Fibroblast of skin of abdomen (primary cell): ENCODE measurements at regions not wholly inside any gene's neighbourhood (a gene's known extent, or its start where the extent isn't known, plus 50 kb on each side); places are given as distances from the start of the nearest gene placed in this dataset.
"Not testable (repeated sequence)": the region's sequence is repeated elsewhere in the genome, so short reads cannot be mapped to it uniquely, and the experiment has no call there.

Experiments
- DNase-seq: peaks from one replicate; pipeline ENCODE4 v3.0.0-alpha.2; 2013

- DNase-seq, result no peak
Observed at GRCh38 chr7:153224890-153225289, 465.3 kb downstream of the ACTR3B start.

GRCh38 chr7:153245136-153245535, 485.6 kb downstream of the ACTR3B start:
- DNase-seq, result not testable (repeated sequence)

GRCh38 chr7:153245809-153246208, 486.3 kb downstream of the ACTR3B start:
- DNase-seq, result no peak

DNA sequence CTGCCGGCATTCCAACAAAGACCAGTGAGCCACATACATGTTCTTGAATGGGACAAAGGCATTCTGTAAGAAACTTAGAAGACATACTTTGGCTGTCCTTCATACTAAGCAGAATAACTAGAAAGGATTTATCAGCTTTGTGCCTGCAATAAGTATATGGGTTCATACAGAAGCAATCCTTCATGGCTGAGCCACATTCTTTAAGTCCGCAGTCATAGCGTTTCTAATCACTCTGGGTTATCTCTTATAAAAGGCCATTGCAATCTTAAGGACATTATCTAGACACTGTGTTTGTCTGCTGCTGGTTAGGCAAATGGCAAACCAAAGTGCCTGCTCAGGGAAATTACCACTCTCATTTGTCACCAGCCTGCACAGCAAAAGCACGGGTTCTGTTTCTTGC, 488.4 kb downstream of the ACTR3B start:
- no peak for DNase-seq

DNA sequence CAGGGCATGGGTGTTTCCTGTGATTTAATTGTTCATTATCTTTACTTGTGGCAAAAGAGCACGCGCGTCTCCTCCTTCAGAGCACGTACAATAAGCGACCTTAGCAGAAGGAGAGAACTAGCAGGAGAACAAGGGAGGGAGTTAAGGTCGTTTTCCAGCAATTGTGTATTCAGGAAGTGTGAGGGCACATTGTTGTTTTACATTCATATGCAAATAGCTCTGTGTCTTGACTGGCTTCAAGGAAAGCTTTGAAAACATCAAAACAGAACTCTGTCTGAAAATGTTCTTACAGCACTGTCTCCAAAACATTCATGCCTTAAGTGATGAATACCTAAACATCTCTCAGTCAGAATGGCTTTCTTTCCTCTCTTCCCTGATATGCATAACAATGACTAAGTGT, 499.1 kb downstream of the ACTR3B start:
- DNase-seq, result no peak

- no peak for DNase-seq
Observed at GRCh38 chr7:153276394-153276793, 516.8 kb downstream of the ACTR3B start.

DNA sequence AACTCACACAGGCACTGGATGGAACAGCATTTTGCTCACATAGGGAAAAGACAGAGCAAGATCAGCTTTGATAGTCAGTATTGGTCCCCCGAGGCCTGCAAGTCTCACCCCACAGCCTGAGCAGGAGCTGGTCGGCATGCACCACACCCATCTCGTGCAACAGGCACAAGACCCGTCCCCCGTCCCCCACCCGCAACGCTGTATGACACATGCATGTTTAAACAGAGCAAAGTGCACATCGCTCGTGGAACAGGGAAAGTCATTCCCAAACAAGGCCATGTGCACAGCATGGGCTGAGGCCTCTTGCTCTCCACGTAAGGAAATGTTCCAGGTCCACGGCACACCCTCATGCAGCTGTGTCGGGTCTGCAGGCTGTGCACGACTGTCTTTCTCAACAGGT, 527.2 kb downstream of the ACTR3B start:
- DNase-seq, result no peak

- no peak for DNase-seq
Observed at GRCh38 chr7:153290066-153290465, 530.5 kb downstream of the ACTR3B start.

GRCh38 chr7:153297141-153297540, 537.6 kb downstream of the ACTR3B start:
- no peak for DNase-seq

GRCh38 chr7:153301936-153302335, 542.4 kb downstream of the ACTR3B start:
- no peak for DNase-seq

DNA sequence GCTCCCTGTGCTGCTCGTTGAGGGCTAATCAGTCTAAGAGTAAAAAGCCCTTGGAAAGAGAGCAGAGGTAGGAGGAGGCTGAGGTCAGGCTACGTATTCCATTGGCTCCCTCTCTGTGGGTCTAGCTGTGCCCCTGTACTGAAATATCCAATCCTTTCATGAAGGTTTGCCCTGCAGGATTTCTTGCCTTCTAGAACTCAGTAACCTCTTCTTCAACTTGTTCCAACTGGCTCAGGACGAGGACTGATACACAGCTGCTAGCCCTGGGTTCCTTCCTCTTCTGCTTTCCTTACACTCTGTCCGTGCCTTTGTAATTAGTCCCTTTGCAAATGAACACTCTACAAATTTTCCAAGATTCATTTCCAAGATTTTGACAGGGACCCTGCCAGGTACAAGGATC, 560.5 kb downstream of the ACTR3B start:
- DNase-seq, result no peak

DNA sequence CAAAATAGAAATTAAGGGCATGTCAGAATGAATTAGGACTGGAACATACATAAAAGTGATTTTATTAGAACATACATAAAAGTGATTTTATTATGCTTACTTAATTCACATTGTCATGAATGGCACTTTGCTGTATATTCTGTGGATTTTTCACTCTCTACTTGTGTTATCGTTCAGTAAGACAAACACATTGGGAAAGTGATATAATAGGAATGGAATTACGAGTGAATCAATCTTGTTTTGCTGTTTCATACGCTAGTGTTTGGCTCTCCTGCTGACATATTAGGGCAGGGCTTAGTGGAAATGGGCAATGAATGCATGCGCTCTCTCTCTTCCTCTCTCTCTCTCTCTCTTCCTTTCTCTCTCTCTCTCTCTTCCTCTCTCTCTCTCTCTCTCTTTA, 561.1 kb downstream of the ACTR3B start:
- no peak for DNase-seq

DNA sequence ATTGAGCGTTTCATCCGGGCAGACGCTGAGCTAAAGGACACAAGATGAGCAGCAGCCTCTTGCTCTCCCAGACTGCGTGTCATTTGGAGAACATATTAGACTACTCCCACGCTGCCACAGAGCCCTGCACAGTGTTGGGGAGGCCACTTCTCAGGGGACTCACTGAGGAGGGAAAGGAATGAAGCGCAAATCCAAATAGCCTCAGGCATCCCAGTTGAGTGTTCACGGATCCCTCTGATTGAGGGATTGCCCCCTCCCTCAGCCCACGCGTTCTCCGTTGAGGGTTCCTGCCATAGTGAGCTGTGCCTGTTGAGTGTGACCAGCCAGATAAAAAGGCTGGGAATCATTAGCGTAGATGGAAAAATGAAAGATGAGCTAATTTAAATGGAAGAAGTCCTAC, 563.4 kb downstream of the ACTR3B start:
- DNase-seq, result no peak

DNA sequence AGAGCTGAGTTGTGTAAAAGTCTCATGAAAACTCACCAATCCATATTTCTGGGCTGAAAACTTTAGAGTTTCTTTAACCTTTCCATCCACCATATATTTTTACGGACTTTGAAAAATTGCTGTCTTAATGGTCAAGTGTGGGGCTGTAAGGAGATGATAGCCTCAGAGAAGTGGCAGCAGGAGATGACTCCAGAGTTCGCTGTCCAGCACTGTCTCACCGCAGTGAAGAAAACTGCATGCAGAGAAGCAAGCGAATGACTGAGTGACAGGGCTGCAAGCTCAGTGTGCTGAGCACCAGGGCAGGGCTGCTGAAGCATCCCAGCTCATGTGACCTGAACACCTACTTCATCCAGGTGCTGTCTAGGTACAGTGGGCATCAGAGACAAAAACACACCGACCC, 564.5 kb downstream of the ACTR3B start:
- no peak for DNase-seq

GRCh38 chr7:153327683-153328082, 568.1 kb downstream of the ACTR3B start:
- no peak for DNase-seq

DNA sequence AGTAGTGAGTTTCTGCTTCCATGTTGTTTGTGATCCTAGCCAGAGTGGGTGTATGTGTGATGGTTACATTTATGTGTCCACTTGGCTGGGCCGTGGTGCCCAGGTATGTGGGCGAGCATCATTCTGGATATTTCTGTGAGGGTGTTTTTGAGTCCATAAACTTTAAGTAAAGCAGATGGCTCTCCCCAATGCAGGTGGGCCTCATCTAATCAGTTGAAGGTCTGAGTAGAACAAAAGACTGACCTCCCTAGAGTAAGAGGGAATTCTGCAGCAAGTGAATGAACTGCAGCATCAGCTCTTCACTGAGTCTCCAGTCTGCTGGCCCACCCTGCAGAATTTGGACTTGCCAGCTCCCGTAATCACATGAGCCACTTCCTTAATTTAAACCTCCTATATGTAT, 571.9 kb downstream of the ACTR3B start:
- DNase-seq, result no peak

GRCh38 chr7:153354071-153354470, 594.5 kb downstream of the ACTR3B start:
- no peak for DNase-seq

DNA sequence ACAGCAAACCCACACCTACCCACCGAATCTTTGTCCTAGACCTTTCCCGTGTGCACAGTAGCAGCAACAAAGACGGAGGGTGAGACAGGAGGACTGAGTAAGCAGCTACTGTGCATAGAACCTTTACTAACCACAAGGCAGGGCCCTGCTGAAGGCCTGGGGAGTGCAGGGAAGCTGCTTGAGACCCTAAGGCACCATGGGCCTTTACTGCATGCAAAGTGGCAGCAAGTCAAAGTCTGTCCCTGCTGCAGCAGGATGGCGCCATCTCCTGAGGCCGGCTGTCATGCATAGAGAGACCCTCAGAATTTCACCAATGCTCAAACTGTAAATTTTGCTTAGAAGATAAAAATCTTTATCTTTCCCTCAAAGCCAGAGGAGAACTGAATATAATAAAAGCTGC, 610.5 kb downstream of the ACTR3B start:
- no peak for DNase-seq

DNA sequence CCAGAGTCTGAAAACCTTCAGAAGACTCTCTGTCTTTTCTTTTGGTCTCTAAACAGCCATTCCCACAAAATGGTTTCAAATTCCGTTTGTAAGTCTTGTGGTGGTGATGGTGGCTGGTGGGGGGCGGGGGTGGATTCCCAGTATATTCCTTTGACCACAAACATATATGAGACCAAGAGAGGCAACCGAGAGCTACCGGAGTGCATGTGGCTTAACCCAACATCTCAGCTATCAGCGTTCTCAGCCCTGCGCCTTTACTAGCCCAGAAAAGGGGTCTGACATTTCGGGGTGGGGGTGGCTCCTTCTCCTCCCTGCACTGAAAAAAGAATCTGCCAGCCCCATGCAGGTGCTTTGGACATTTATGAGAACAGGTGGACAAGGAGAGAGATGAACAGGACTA, 621.1 kb downstream of the ACTR3B start:
- no peak for DNase-seq

- DNase-seq, result no peak
Observed at GRCh38 chr7:153381275-153382040, 621.9 kb downstream of the ACTR3B start.

- no peak for DNase-seq
Observed at GRCh38 chr7:153382641-153383101, 623.1 kb downstream of the ACTR3B start.

GRCh38 chr7:153383781-153384180, 624.2 kb downstream of the ACTR3B start:
- DNase-seq, result no peak

GRCh38 chr7:153385502-153385901, 626.0 kb downstream of the ACTR3B start:
- DNase-seq, result no peak

- no peak for DNase-seq
Observed at GRCh38 chr7:153386556-153386955, 627.0 kb downstream of the ACTR3B start.

GRCh38 chr7:153388611-153389010, 629.1 kb downstream of the ACTR3B start:
- no peak for DNase-seq
